GM21447 (cell line): ENCODE measurements at regions not wholly inside any gene's neighbourhood (a gene's known extent, or its start where the extent isn't known, plus 50 kb on each side); places are given as distances from the start of the nearest gene placed in this dataset.
"Not testable (repeated sequence)": the region's sequence is repeated elsewhere in the genome, so short reads cannot be mapped to it uniquely, and the experiment has no call there.

Experiments used
- ATAC-seq: cut with Tn5 transposase; IDR thresholded peaks from one replicate; pipeline ENCODE4 v1.9.1; 2021; ENCODE audit not compliant: unreplicated experiment

GRCh38 chr22:23501261-23501619, 78.8 kb downstream of the IGLL1 start:
- ATAC-seq, result no peak

- no peak for ATAC-seq
Measured at GRCh38 chr22:23500508-23501260, 79.4 kb downstream of the IGLL1 start.

GRCh38 chr22:23499845-23500500, 80.1 kb downstream of the IGLL1 start:
- no peak for ATAC-seq

- ATAC-seq, result no peak
Measured at GRCh38 chr22:23498811-23499798, 81.0 kb downstream of the IGLL1 start.

DNA sequence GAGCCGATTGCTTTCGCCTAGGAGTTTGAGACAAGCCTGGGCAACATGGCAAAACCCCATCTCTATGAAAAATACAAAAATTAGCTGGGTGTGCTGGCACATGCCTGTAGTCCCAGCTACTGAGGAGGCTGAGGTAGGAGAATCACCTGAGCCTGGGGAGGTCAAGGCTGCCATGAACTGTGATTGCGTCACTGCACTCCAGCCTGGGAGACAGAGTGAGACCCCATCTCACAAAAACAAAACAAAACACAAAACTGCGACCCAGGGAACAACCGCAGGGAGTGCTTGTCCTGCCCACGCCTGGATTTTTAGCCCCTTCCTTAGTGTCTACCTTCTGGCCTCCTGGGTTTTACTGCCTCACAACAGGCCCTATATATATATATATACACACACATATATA, 82.2 kb downstream of the IGLL1 start:
- ATAC-seq, result not testable (repeated sequence)

GRCh38 chr22:23497016-23497885, 82.8 kb downstream of the IGLL1 start:
- ATAC-seq, result no peak

DNA sequence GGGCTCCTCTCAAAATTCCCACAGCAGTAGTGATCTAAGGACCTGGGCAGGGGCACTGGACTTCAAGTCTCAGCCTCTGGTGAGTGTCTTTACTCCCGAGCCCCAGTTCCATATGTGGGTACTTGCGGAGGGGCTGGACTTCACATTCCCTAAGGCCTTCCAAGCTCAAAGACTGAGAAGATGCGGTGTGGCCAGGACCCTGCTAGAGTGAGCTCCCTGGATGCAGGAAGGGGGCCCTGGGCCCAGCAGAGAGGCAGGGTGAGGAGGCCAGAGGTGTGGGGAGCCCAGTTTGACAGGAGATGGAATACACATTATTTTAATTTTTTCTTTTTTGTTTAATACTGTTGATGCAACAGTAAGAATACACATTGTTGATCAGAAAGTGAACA, 83.7 kb downstream of the IGLL1 start:
- no peak for ATAC-seq

GRCh38 chr22:23495614-23496444, 84.3 kb downstream of the IGLL1 start:
- no peak for ATAC-seq

- no peak for ATAC-seq
Measured at GRCh38 chr22:23494930-23495266, 85.2 kb downstream of the IGLL1 start.

DNA sequence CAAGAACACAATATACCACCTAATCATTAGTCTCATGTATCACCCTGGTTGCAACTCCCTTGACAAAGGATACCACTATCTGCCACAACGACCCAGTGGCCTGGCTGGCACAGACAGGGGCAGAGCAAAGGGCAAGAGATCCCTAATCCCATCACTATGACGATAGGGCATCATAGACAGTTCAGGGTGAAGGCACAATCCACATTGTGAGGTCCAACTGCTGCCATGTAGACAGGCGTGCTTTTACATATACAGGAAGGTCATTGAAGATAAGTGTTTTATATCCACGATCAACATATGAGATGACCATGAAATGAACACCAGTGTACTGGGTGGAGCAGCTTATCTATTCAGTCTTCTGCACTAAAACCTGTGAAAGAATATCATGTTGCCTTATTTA, 94.6 kb downstream of the IGLL1 start:
- peak; percentile 81 for ATAC-seq

- ATAC-seq, result no peak
Measured at GRCh38 chr22:23484651-23485050, 95.4 kb downstream of the IGLL1 start.

DNA sequence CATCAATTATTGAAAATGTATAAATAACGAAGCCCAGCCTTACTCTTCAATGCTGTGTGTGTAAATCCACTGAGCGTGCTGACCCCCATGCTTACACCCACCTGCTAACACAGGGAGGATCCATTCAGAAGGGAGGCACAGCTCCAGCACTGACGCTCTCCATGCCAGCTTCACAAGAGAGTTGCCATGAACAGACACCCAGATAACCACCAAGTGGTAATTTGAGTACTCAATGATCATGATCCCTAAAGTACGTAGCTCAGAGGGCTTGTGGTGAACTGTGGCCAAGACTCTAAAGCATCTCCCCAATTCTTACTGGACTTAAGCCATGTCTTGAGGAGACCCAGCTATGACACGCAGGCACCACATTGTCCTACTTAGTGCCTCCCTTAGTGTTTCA, 98.7 kb downstream of the IGLL1 start:
- no peak for ATAC-seq

DNA sequence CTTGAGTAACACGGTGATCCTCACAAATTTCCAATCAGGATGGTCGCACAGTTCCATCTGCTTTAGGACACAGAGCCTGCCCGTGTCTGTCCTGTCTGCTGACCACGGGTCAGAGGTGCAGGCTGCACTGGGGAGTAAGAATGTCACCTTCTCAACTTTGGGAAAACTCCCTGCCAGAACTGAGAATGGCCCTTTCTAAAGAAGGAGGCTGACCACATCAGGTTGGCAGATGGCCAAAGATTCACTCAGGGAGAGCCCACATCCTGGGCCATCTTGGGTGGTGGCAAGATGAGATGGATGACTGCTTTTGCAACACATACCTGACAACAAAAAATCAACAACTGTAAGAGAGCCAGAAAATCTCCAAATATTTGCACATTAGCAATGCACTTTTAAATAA, 101.9 kb downstream of the IGLL1 start:
- no peak for ATAC-seq

DNA sequence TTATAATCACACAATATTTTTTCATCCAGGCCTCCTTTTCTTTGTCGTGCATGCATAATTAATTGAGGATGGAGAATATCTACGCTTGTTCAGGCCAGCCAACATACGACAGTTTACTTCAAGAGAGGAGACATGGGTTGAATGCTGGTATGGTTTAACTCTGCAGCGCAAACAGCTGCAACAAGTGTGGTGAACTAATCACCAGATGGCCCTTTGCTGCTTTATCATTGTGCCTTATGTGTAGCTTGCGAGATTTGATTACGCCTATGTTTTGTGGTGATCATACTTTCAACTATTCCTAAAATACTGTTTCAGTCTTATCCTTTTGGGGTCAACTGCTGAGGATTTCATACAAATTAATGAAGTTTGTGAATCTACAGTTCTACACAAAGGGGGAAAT, 105.6 kb downstream of the IGLL1 start:
- ATAC-seq, result not testable (repeated sequence)

DNA sequence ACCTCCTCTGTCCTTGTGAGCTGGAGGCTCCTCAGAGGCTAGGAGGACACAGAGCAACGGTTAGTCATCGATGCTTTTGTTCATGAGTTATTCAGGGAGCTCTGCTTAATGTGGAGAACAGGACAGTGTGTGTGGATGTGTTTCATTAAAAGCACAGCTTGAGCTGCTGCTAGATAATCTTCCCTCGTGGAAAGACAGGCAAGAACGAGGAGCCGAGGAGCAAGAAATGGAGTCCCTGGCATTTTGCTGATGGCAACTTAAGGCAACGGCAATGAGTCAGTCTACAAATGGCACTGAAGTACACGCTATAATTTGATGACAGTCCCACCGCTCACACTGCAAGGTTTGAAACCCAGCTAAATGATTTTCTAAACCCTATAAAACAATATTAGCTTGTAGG, 106.2 kb downstream of the IGLL1 start:
- no peak for ATAC-seq

GRCh38 chr22:23472376-23472775, 107.7 kb downstream of the IGLL1 start:
- not testable (repeated sequence) for ATAC-seq

DNA sequence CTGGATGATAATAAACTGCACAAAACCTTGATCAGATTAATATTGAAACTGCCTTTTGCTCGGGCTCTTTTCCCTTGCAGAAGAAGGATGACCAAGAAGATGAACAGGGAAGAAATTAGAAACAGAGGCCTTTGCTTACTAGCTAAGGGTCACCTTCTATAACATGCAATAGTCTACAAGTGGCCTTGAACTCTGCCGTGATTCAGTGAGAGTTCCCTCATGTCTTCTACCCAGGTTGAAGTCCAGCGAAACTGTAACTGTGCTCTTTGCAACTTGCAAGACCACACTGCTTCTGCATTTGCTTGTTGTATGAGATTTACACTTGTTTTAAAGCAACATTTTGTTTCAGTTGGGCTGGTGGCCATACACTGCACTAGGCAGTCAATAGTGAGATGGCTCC, 108.4 kb downstream of the IGLL1 start:
- ATAC-seq, result no peak

GRCh38 chr22:23470811-23471389, 109.2 kb downstream of the IGLL1 start:
- no peak for ATAC-seq

DNA sequence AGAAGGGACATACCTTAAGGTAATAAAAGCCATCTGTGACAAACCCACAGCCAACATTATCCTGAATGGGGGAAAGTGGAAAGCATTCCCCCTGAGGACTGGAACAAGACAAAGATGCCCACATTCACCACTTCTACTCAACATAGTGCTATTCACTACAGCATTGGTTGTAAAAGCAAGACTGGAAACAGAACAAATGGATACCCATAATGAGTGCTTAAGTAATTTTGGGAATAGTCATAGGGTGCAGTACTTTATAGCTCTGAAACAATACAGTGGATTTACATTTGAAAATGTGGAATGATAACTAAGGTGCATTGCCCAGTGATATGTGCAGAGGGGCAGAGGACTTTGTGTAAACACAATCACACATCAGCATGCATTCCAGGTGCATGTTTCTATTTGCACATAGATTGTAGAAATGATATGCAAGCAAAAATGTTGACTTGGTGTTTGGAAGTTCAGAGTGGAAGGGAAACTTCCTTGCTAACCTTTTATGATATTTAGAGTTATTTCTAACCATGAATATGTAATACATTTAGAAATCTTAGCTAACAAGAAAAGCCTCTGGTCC, 112.3 kb downstream of the IGLL1 start:
- ATAC-seq, result no peak
